GM10266 (cell line): ENCODE measurements at regions not wholly inside any gene's neighbourhood (a gene's known extent, or its start where the extent isn't known, plus 50 kb on each side); places are given as distances from the start of the nearest gene placed in this dataset.
"Not testable (repeated sequence)": the region's sequence is repeated elsewhere in the genome, so short reads cannot be mapped to it uniquely, and the experiment has no call there.

Source experiments
- DNase-seq: peaks from one replicate; pipeline ENCODE4 v3.0.0; 2012; ENCODE audit errors: extremely low spot score
- TF ChIP-seq, protein P1 (sequence below): IDR thresholded peaks from 2 replicates; pipeline ENCODE4 v1.5.1; 2012; ENCODE audit warnings: mild to moderate bottlenecking, low read depth; ENCODE audit not compliant: control insufficient read depth, insufficient read depth; ENCODE audit errors: missing control alignments

DNA sequence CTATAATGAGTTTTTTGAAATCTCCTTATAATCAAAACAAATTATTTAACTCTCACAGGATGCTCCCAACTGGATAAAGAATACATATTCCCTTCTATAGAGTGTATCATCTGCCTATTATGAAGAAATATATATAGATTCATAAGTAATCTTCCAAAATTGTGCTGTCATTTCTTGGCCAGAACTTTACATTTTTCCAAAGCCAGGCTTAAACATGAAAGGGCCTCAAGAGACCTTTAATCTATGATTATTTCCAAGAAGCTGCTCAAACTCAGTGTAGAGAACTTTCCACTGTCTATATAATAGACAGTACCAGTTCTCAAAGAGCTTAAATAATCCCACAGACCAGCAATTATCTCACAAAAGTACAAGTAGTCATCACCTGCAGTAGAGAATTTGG, 211.0 kb downstream of the AKAIN1 start:
- DNase-seq, result no peak
- TF ChIP-seq, protein P1, sequence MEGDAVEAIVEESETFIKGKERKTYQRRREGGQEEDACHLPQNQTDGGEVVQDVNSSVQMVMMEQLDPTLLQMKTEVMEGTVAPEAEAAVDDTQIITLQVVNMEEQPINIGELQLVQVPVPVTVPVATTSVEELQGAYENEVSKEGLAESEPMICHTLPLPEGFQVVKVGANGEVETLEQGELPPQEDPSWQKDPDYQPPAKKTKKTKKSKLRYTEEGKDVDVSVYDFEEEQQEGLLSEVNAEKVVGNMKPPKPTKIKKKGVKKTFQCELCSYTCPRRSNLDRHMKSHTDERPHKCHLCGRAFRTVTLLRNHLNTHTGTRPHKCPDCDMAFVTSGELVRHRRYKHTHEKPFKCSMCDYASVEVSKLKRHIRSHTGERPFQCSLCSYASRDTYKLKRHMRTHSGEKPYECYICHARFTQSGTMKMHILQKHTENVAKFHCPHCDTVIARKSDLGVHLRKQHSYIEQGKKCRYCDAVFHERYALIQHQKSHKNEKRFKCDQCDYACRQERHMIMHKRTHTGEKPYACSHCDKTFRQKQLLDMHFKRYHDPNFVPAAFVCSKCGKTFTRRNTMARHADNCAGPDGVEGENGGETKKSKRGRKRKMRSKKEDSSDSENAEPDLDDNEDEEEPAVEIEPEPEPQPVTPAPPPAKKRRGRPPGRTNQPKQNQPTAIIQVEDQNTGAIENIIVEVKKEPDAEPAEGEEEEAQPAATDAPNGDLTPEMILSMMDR, result no peak

DNA sequence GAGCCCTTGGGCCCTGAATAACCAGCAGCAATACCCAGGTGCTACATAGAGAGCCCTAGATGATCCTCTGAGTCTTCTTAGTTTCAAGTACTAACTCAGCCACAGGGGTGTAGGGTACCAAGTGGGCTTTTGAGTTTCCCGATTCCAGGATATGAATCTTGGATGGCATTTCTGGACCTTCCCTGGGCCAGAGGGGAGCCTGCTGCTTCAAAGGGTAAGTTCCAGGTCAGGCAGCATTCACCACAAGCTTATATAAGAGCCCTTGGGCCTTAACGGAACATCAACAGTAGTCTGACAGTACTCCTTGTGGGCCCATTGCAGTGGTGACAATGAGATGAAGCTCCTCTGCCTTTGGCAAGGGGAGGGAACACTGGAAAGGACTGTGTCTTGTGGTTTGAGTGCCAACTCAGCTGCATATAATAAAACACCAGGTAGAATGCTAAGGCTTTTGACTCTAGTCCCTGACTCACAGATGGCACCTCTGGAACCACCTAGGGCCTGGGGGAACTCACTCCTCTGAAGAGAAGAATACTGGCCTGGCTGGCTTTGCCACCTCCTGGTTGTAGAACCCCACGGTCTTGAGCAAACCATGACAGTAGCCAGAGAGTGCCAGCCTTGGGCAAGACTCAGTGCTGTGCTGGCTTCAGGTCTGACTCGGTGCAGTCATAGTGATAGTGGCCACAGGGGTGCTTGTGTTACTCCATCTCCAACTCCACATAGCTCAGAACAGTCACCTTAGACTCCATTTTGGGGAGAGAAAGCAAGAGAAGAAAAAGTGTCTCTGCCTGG, 235.7 kb downstream of the AKAIN1 start:
- no peak for DNase-seq
- TF ChIP-seq, protein P1, result no peak

DNA sequence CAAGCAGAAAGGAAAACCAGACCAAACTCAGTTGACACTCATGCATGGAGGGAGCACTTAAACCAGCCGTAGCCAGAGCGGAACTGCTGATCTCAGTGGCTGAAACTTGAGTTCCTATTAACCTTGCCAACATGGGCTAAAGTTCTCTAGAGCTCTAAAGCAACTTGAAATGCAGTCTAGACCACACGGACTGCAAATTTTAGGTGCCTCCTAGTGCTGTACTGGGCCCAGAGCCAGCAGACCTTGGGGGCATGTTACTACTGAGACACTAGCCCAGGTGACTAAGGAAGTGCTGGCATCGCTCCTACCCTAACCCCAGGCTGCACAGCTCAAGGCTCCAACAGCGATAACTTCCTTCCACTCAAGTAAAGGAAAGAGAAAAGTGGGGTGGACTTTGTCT, 236.5 kb downstream of the AKAIN1 start:
- TF ChIP-seq, protein P1, result no peak
- no peak for DNase-seq

DNA sequence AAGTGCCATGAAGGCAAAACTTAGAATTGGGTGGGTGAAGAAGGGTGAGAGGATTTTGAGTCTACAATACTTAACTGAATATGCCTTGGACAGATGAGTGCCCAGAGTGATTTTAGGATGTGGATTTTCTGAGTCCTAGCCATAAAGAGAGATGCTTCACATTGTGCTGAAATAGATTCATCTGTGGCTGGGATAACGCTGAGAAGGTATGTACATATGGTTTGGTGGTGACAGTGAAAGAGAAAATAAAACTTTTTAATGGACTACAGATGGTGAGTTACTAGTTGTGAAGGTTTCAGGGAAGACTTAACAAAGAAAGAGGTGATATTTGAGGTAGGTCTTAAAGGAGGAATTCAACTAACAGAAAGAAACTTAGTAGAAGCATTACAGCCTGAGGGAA, 265.8 kb downstream of the AKAIN1 start:
- DNase-seq, result no peak
- TF ChIP-seq, protein P1, result no peak

DNA sequence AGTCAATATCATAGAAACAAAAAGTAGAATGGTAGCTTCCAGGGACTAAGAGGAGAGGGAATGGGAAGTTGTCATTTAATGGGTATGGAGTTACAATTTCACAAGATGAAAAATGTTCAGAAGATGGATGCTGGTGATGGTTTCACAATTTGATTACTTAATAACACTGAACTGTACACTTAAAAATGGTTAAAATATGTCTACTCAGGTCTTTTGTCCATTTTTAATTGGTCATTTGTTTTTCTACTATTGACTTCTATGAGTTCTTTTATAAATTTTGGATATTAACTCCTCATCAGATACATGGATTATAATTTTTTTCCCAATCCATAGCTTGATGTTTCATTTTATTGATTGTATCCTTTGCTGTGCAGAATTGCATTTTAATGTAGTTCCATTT, 275.5 kb downstream of the AKAIN1 start:
- TF ChIP-seq, protein P1, result no peak
- no peak for DNase-seq

DNA sequence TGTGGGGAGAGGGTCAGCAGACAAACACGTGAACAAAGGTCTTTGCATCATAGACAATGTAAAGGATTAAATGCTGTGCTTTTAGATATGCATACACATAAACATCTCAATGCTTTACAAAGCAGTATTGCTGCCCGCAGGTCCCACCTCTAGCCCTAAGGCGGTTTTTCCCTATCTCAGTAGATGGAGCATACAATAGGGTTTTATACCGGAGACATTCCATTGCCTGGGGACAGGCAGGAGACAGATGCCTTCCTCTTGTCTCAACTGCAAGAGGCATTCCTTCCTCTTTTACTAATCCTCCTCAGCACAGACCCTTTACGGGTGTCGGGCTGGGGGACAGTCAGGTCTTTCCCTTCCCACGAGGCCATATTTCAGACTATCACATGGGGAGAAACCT, 279.5 kb downstream of the AKAIN1 start:
- not testable (repeated sequence) for DNase-seq

DNA sequence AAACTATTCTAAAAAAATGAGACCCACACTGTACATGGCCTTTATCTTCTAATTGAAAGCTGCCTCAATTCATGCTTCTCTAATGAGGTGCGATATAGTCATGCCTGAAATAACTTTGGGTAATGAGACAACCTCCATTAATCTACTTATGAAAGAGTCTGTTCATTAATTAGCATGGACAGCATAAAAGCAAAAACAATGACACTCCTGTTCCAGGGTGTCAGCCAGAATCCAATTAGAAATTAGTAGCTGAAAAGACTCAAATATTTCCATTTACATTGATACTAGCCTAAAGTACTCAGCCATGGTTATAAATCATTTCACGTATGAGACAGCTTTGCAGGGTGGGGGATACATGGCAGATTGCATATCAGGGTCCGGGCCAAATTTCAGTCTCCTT, 288.7 kb downstream of the AKAIN1 start:
- TF ChIP-seq, protein P1, result no peak
- DNase-seq, result no peak

DNA sequence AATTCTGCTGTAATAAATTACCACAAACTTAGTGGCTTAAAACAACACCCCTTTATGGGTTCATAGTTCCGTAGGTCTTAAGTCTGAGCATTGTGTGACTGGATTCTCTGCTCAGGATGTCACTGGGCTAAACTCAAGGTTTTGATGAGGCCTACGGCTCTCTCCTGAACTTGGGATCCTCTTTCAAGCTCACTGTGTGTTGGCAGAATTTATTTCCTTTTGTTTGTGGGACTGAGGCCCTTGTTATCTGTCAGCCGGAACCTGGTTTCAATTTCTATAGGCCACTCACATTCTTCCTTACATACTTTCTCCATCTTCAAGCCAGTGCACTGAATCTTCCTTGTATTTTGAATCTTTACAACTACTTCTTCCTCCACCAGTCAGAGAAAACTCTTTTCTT, 290.2 kb downstream of the AKAIN1 start:
- TF ChIP-seq, protein P1, result no peak
- no peak for DNase-seq
